Spleen (tissue), 7 donors: ENCODE measurements at regions not wholly inside any gene's neighbourhood (a gene's known extent, or its start where the extent isn't known, plus 50 kb on each side); places are given as distances from the start of the nearest gene placed in this dataset.

Source experiments
- CTCF ChIP-seq, 11 experiments: fragments of 200-600 bp in 7 of 11; fragments of 450-650 bp in 4 of 11; sonication (generic) in 4 of 11; IDR thresholded peaks in 8 of 11; conservative IDR thresholded peaks in 3 of 11; 1 replicate in 7 of 11; 2 replicates in 4 of 11; pipeline versions ENCODE4 v1.4.0 to v1.8.0; 2016 to 2021; ENCODE audit warnings: antibody characterized with exemption in 11 of 11, inconsistent platforms in 4 of 11, mild to moderate bottlenecking in 1 of 11
- POLR2A ChIP-seq, 3 donors: fragments of 450-650 bp; IDR thresholded peaks; one replicate each; pipeline ENCODE4 v1.5.1; 2017; ENCODE audit warnings: antibody characterized with exemption in 3 of 3, mild to moderate bottlenecking in 1 of 3
- POLR2AphosphoS5 ChIP-seq, 3 donors: sonication (generic); formaldehyde crosslinking; IDR thresholded peaks; one replicate each; pipeline ENCODE4 v1.5.1; 2017; ENCODE audit warnings: antibody characterized with exemption in 3 of 3
- donor health status: DM: no; HTN: no; CAD: no; lungs with moderate emphysema.
- donor health status: DM: no; HTN: no; CAD: no.
- donor health status: DM: no; HTN: no; CAD: no.

GRCh38 chr3:182686033-182686886 is 107.0 kb upstream of the ATP11B start:
- TF ChIP-seq CTCF (IDR thresholded peaks at IDR 0.05 in 8 of 11, conservative IDR thresholded peaks at IDR 0.05 in 3 of 11): no peak
- no peak for TF ChIP-seq POLR2A (IDR thresholded peaks at IDR 0.05)
- TF ChIP-seq POLR2AphosphoS5 (IDR thresholded peaks at IDR 0.05): no peak
